CD14-positive monocyte (primary cell): ENCODE measurements at regions not wholly inside any gene's neighbourhood (a gene's known extent, or its start where the extent isn't known, plus 50 kb on each side); places are given as distances from the start of the nearest gene placed in this dataset.

Experiments used
- DNase-seq, 3 donors: peaks; one replicate each; pipeline ENCODE4 v3.0.0-alpha.2; 2011 to 2022
- H2AFZ ChIP-seq: 2 replicates; pipeline ENCODE4 v1.6.0; 2012; ENCODE audit warnings: mild to moderate bottlenecking, low read depth, low read length, inconsistent platforms; ENCODE audit not compliant: insufficient read depth, poor library complexity, severe bottlenecking
- H3K27ac ChIP-seq, 2 donors: 1 replicate in 1 of 2; 2 replicates in 1 of 2; pipeline ENCODE4 v1.5.1; 2012 to 2013; ENCODE audit warnings: low read length in 2 of 2, control low read depth in 1 of 2, inconsistent platforms in 1 of 2, low read depth in 1 of 2, mild to moderate bottlenecking in 1 of 2
- H3K27me3 ChIP-seq, 2 donors: one replicate each; pipeline versions ENCODE4 v1.6.0 to v1.6.1; 2011 to 2013; ENCODE audit warnings: low read length in 2 of 2; ENCODE audit not compliant: control insufficient read depth in 2 of 2, insufficient read depth in 2 of 2
- H3K36me3 ChIP-seq, 2 donors: replicated peaks in 1 of 2; 1 replicate in 1 of 2; 2 replicates in 1 of 2; pipeline versions ENCODE4 v1.5.1 to v1.6.1; 2012 to 2013; ENCODE audit warnings: low read length in 2 of 2, control low read depth in 1 of 2, inconsistent platforms in 1 of 2, mild to moderate bottlenecking in 1 of 2; ENCODE audit not compliant: insufficient read depth in 2 of 2, control insufficient read depth in 1 of 2
- H3K4me1 ChIP-seq, 2 donors: 1 replicate in 1 of 2; 2 replicates in 1 of 2; pipeline versions ENCODE4 v1.5.1 to v1.6.1; 2012 to 2013; ENCODE audit warnings: low read length in 2 of 2, control low read depth in 1 of 2, inconsistent platforms in 1 of 2, mild to moderate bottlenecking in 1 of 2, moderate library complexity in 1 of 2; ENCODE audit not compliant: insufficient read depth in 2 of 2, control insufficient read depth in 1 of 2
- H3K4me2 ChIP-seq: replicated peaks from 2 replicates; pipeline ENCODE3; 2012; ENCODE audit warnings: low read length, moderate library complexity, mild to moderate bottlenecking; ENCODE audit not compliant: poor library complexity, severe bottlenecking; ENCODE audit errors: extremely low read depth
- H3K4me3 ChIP-seq, 3 experiments: fragments of 200-600 bp in 1 of 3; sonication (generic) in 1 of 3; replicated peaks in 1 of 3; 1 replicate in 2 of 3; 2 replicates in 1 of 3; pipeline ENCODE4 v1.5.1; 2011 to 2013; ENCODE audit warnings: low read length in 3 of 3, mild to moderate bottlenecking in 3 of 3, control low read depth in 2 of 3, low read depth in 2 of 3, inconsistent platforms in 1 of 3, moderate library complexity in 1 of 3
- H3K79me2 ChIP-seq: 2 replicates; pipeline ENCODE4 v1.6.0; 2012; ENCODE audit warnings: mild to moderate bottlenecking, control low read depth, inconsistent platforms, low read length, moderate library complexity; ENCODE audit not compliant: insufficient read depth
- H3K9ac ChIP-seq: 2 replicates; pipeline ENCODE4 v1.6.0; 2017; ENCODE audit warnings: low read length, mild to moderate bottlenecking; ENCODE audit not compliant: insufficient read depth, poor library complexity, severe bottlenecking
- H3K9me3 ChIP-seq, 2 donors: replicated peaks in 1 of 2; 1 replicate in 1 of 2; 2 replicates in 1 of 2; pipeline versions ENCODE4 v1.5.1 to v1.6.1; 2012 to 2013; ENCODE audit warnings: low read length in 2 of 2, control low read depth in 1 of 2; ENCODE audit not compliant: control insufficient read depth in 1 of 2, insufficient read depth in 1 of 2
- H4K20me1 ChIP-seq: 2 replicates; pipeline ENCODE4 v1.6.0; 2012; ENCODE audit warnings: mild to moderate bottlenecking, low read length, control low read depth, moderate library complexity; ENCODE audit not compliant: insufficient read depth
- H3K27ac Mint-ChIP-seq, 7 donors: one replicate each; pipeline ENCODE4 v1.8.0; 2020; ENCODE audit warnings: mild to moderate bottlenecking in 7 of 7, mixed read lengths in 7 of 7, moderate library complexity in 6 of 7, inconsistent platforms in 2 of 7
- H3K27me3 Mint-ChIP-seq, 3 donors: one replicate each; pipeline ENCODE4 v1.8.0; 2021 to 2022; ENCODE audit warnings: low read depth in 3 of 3, mild to moderate bottlenecking in 3 of 3, mixed read lengths in 3 of 3, moderate library complexity in 3 of 3, inconsistent platforms in 1 of 3
- H3K36me3 Mint-ChIP-seq, 2 donors: one replicate each; pipeline ENCODE4 v1.8.0; 2020; ENCODE audit warnings: mixed read lengths in 2 of 2, inconsistent platforms in 1 of 2, mild to moderate bottlenecking in 1 of 2
- H3K4me1 Mint-ChIP-seq: one replicate; pipeline ENCODE4 v1.8.0; 2020; ENCODE audit warnings: mild to moderate bottlenecking, mixed read lengths
- H3K4me3 Mint-ChIP-seq, 2 donors: one replicate each; pipeline ENCODE4 v1.8.0; 2020; ENCODE audit warnings: mild to moderate bottlenecking in 2 of 2, mixed read lengths in 2 of 2, moderate library complexity in 1 of 2
- H3K9me3 Mint-ChIP-seq, 7 donors: one replicate each; pipeline ENCODE4 v1.8.0; 2020 to 2022; ENCODE audit warnings: mixed read lengths in 7 of 7, mild to moderate bottlenecking in 6 of 7, moderate library complexity in 6 of 7, inconsistent platforms in 2 of 7
- CTCF ChIP-seq: fragments of 200-600 bp; IDR thresholded peaks from one replicate; pipeline ENCODE4 v1.8.0; 2022; ENCODE audit warnings: antibody characterized with exemption, mild to moderate bottlenecking
- WGBS: methylation state at CpG from one replicate; pipeline ENCODE4 v1.1.5; 2013; ENCODE audit warnings: missing lambda C conversion rate; ENCODE audit not compliant: insufficient coverage; 5-methylcytosine and 5-hydroxymethylcytosine counted together
- intact Hi-C, 2 donors: fragments of 100-400 bp; cut with micrococcal nuclease; formaldehyde crosslinking; loops; one replicate each; pipeline versions ENCODE4 v1.15.0 to v1.15.1; 2023

GRCh38 chr9:100774962-100775361 lies 197.1 kb downstream of the CAVIN4 start:
- H3K4me3 ChIP-seq = no peak overlapping the region
- H3K36me3 Mint-ChIP-seq = no peaks in the 10 kb centered on the region
- peaks cover 0 to 3% (median 0%) of the 10 kb centered on the region in 3 donors for H3K27me3 Mint-ChIP-seq
- no peaks in the 10 kb centered on the region for H3K9me3 ChIP-seq
- intact Hi-C loops = no loop called here
- no peak overlapping the region for H3K4me2 ChIP-seq
- no peaks in the 10 kb centered on the region for H4K20me1 ChIP-seq
- WGBS = 60% methylated on average over 1 of the region's 1 CpG
- no peak overlapping the region for H3K9ac ChIP-seq
- no peak overlapping the region for H3K4me3 Mint-ChIP-seq
- no peak for TF ChIP-seq CTCF
- no peaks in the 10 kb centered on the region for H3K36me3 ChIP-seq
- H2AFZ ChIP-seq = no peak overlapping the region
- no peak for DNase-seq
- H3K4me1 Mint-ChIP-seq = no peaks in the 10 kb centered on the region
- H3K79me2 ChIP-seq = no peaks in the 10 kb centered on the region
- H3K27ac ChIP-seq = no peak overlapping the region
- no peaks in the 10 kb centered on the region for H3K27me3 ChIP-seq
- no peaks in the 10 kb centered on the region for H3K4me1 ChIP-seq
- peaks cover 0 to 5% (median 2%) of the 10 kb centered on the region in 7 donors for H3K9me3 Mint-ChIP-seq
- H3K27ac Mint-ChIP-seq = no peak overlapping the region

- H3K4me1 ChIP-seq = no peaks in the 10 kb centered on the region
- H3K79me2 ChIP-seq = no peaks in the 10 kb centered on the region
- no peaks in the 10 kb centered on the region for H3K4me1 Mint-ChIP-seq
- no peak overlapping the region for H3K4me3 ChIP-seq
- H3K27me3 ChIP-seq = no peaks in the 10 kb centered on the region
- H3K4me3 Mint-ChIP-seq = no peak overlapping the region
- no peaks in the 10 kb centered on the region for H3K36me3 Mint-ChIP-seq
- H3K9me3 ChIP-seq = no peaks in the 10 kb centered on the region
- H3K9ac ChIP-seq = no peak overlapping the region
- no peak overlapping the region for H3K27ac ChIP-seq
- no peak for TF ChIP-seq CTCF
- H3K9me3 Mint-ChIP-seq = peaks cover 0 to 5% (median 3%) of the 10 kb centered on the region in 7 donors
- H4K20me1 ChIP-seq = no peaks in the 10 kb centered on the region
- no peak overlapping the region for H3K27ac Mint-ChIP-seq
- no peak for DNase-seq
- H3K27me3 Mint-ChIP-seq = peaks cover 0 to 1% (median 0%) of the 10 kb centered on the region in 3 donors
- no peak overlapping the region for H3K4me2 ChIP-seq
- H3K36me3 ChIP-seq = no peaks in the 10 kb centered on the region
- H2AFZ ChIP-seq = no peak overlapping the region
- no CpG with 5 or more reads among the region's 1 CpG for WGBS
- intact Hi-C loops = no loop called here
These were observed 198.0 kb downstream of the CAVIN4 start for GRCh38 chr9:100775912-100776311.
